Astrocyte (in vitro differentiated cells and primary cell): ENCODE measurements at regions not wholly inside any gene's neighbourhood (a gene's known extent, or its start where the extent isn't known, plus 50 kb on each side); places are given as distances from the start of the nearest gene placed in this dataset.

Experiments used
- CTCF ChIP-seq: IDR thresholded peaks from 2 replicates; pipeline ENCODE4 v1.5.1; 2011; ENCODE audit warnings: low read depth, mild to moderate bottlenecking, inconsistent platforms, low read length, moderate library complexity; ENCODE audit not compliant: insufficient read depth
- EZH2 ChIP-seq: IDR thresholded peaks from 2 replicates; pipeline ENCODE4 v1.6.1; 2012; ENCODE audit warnings: mild to moderate bottlenecking, low read length, inconsistent platforms; ENCODE audit not compliant: insufficient read depth

- TF ChIP-seq CTCF (no peak), EZH2 (no peak)
These were observed 277.0 kb downstream of the DIRAS2 start for GRCh38 chr9:90365666-90366065.
